Skeletal muscle satellite cell (primary cell): ENCODE measurements at regions not wholly inside any gene's neighbourhood (a gene's known extent, or its start where the extent isn't known, plus 50 kb on each side); places are given as distances from the start of the nearest gene placed in this dataset.
"Not testable (repeated sequence)": the region's sequence is repeated elsewhere in the genome, so short reads cannot be mapped to it uniquely, and the experiment has no call there.

ENCODE experiments used
- H3K27me3 ChIP-seq: 2 replicates; pipeline ENCODE4 v1.7.0; 2013; ENCODE audit warnings: low read length; ENCODE audit not compliant: control insufficient read depth, insufficient read depth
- H3K36me3 ChIP-seq: 2 replicates; pipeline ENCODE4 v1.7.0; 2013; ENCODE audit warnings: mild to moderate bottlenecking, control low read depth, low read length; ENCODE audit not compliant: insufficient read depth
- H3K4me1 ChIP-seq: 2 replicates; pipeline ENCODE4 v1.7.0; 2013; ENCODE audit warnings: low read length; ENCODE audit not compliant: control insufficient read depth, insufficient read depth
- H3K4me2 ChIP-seq: 2 replicates; pipeline ENCODE4 v1.7.0; 2013; ENCODE audit warnings: mild to moderate bottlenecking, low read length
- H3K4me3 ChIP-seq: 2 replicates; pipeline ENCODE4 v1.7.0; 2013; ENCODE audit warnings: low read length
- H3K9ac ChIP-seq: 2 replicates; pipeline ENCODE4 v1.7.0; 2013; ENCODE audit warnings: mild to moderate bottlenecking, low read depth, low read length, moderate library complexity
- H3K9me3 ChIP-seq: replicated peaks from 2 replicates; pipeline ENCODE4 v1.7.0; 2013; ENCODE audit warnings: mild to moderate bottlenecking, control low read depth, low read length

DNA sequence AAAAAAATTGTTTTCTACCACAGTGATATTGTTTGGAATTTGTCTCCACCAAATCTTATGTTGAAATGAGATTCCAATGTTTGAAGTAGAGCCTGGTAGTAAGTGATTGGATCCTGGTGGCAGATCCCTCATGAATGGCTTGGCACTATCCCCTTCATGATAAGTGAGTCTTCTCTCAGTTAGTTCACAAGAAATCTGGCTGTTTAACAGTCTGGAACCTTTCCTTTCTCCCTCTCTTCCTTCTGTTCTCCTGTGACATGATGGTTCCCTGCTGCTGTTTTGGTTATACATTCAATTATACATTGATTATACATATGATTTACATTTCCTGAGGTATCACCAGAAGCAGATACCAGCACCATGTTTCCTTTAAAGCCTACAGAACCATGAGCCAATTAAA is 442.2 kb downstream of the SLC6A15 start:
- Histone ChIP-seq H3K9ac (no peak overlapping the region), H3K4me2 (no peak overlapping the region), H3K4me1 (no peaks in the 10 kb centered on the region), H3K36me3 (no peaks in the 10 kb centered on the region), H3K4me3 (no peak overlapping the region), H3K9me3 (no peaks in the 10 kb centered on the region), H3K27me3 (no peaks in the 10 kb centered on the region)

DNA sequence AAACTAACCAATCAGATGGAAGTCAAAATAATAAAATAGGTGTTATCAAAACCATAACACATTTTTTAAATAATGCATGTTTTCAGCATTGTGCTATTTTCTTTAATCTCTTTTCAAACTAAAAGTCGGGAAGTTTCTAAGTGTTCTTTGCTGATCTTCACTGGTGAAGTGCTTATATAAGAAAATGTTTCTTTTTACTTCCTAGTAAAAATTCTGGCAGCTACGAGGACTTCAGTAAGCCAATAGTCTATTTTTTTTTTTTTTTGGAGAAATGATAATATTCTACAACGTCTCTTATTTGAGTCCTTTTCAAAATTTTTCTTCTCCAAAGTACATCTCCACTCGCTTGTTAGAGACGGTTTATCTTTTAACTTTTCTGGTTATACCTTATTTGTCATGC is 448.0 kb downstream of the SLC6A15 start:
- Histone ChIP-seq H3K27me3 (no peaks in the 10 kb centered on the region), H3K9ac (no peak overlapping the region), H3K4me2 (no peak overlapping the region), H3K4me3 (no peak overlapping the region), H3K4me1 (no peaks in the 10 kb centered on the region), H3K36me3 (no peaks in the 10 kb centered on the region), H3K9me3 (no peaks in the 10 kb centered on the region)

GRCh38 chr12:84463741-84464495 is 448.7 kb downstream of the SLC6A15 start:
- Histone ChIP-seq H3K9ac (no peak overlapping the region), H3K36me3 (no peaks in the 10 kb centered on the region), H3K4me2 (no peak overlapping the region), H3K9me3 (no peaks in the 10 kb centered on the region), H3K27me3 (no peaks in the 10 kb centered on the region), H3K4me1 (no peaks in the 10 kb centered on the region), H3K4me3 (no peak overlapping the region)

GRCh38 chr12:84455598-84455997 is 457.0 kb downstream of the SLC6A15 start:
- no peak overlapping the region for H3K4me3 ChIP-seq
- H3K4me1 ChIP-seq: no peaks in the 10 kb centered on the region
- no peaks in the 10 kb centered on the region for H3K36me3 ChIP-seq
- no peak overlapping the region for H3K9ac ChIP-seq
- no peak overlapping the region for H3K4me2 ChIP-seq
- no peaks in the 10 kb centered on the region for H3K27me3 ChIP-seq
- no peaks in the 10 kb centered on the region for H3K9me3 ChIP-seq

GRCh38 chr12:84446478-84446877 is 466.1 kb downstream of the SLC6A15 start:
- H3K9ac ChIP-seq, H3K4me3 ChIP-seq, H3K36me3 ChIP-seq, H3K27me3 ChIP-seq, H3K4me1 ChIP-seq, H3K4me2 ChIP-seq, H3K9me3 ChIP-seq: not testable (repeated sequence)

DNA sequence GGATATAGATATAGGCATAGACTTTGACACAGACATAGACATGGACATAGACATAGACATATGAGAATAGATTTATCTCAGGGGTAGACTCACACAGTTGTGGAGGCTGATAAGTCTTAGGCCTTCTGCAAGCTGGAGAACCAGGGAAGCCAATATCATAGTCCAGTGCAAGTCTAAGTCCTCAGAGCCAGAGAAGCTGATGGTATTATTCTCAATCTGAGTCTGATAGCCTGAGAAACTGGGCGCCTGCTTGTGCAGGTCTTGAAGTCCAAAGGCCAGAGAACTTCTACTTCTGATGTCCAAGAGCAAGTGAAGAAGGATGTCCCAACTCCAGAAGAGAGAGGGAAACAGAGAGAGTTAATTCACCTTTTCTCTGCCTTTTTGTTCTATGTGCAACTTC is 476.5 kb downstream of the SLC6A15 start:
- H3K27me3 ChIP-seq: no peaks in the 10 kb centered on the region
- H3K4me3 ChIP-seq: no peak overlapping the region
- H3K9me3 ChIP-seq: no peaks in the 10 kb centered on the region
- H3K4me1 ChIP-seq: no peaks in the 10 kb centered on the region
- H3K4me2 ChIP-seq: no peak overlapping the region
- H3K9ac ChIP-seq: no peak overlapping the region
- no peaks in the 10 kb centered on the region for H3K36me3 ChIP-seq

- Histone ChIP-seq H3K27me3 (no peaks in the 10 kb centered on the region), H3K9ac (no peak overlapping the region), H3K4me1 (no peaks in the 10 kb centered on the region)
These were observed 476.9 kb downstream of the SLC6A15 start for GRCh38 chr12:84435682-84436081.

GRCh38 chr12:84422340-84422739 is 490.3 kb downstream of the SLC6A15 start:
- Histone ChIP-seq H3K4me1 (no peaks in the 10 kb centered on the region), H3K4me2 (no peak overlapping the region), H3K4me3 (no peak overlapping the region), H3K9me3 (no peaks in the 10 kb centered on the region), H3K9ac (no peak overlapping the region), H3K27me3 (no peaks in the 10 kb centered on the region), H3K36me3 (no peaks in the 10 kb centered on the region)

More at GRCh38 chr12:84435682-84436081, 476.9 kb downstream of the SLC6A15 start:
- Histone ChIP-seq H3K4me3 (no peak overlapping the region), H3K9me3 (no peaks in the 10 kb centered on the region), H3K4me2 (no peak overlapping the region), H3K36me3 (no peaks in the 10 kb centered on the region)

DNA sequence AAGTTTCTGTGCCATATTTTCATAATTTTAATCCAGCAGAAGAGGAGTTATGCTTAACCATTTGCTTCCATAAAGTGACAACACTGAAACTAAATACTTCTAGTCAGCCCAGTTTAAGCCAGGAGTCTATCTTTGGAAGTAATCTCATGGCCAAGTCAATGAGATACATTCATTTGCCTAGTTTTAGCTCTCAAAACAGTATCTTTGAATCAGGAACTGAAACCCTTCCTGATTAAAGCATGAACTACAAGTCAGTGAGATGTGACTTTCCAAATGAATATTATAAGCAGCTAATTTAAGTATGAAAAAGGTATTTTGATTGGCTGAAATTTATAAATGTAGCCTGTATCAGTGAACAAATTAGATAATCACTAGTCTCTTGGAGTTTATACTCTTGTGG is 491.5 kb downstream of the SLC6A15 start:
- Histone ChIP-seq H3K4me1 (no peaks in the 10 kb centered on the region), H3K27me3 (no peaks in the 10 kb centered on the region), H3K36me3 (no peaks in the 10 kb centered on the region), H3K4me3 (no peak overlapping the region), H3K4me2 (no peak overlapping the region), H3K9ac (no peak overlapping the region), H3K9me3 (no peaks in the 10 kb centered on the region)

DNA sequence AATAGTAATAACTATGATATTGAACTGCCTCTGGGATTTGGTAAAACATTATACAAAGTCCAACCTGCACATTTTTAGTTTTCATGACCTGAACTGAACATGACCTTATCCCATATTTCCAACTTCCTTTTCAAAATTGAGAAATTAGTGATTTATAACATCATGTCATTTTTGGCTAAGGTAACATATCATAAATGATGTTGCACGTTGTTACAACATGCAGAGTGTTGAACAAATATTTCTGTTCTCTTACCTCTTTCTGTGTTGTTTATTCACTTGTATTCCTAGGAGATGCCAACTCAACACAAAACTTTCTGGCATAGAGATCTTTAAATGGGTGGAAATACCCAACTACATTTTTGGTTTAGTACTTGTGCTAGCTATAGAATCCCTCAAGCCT is 496.0 kb downstream of the SLC6A15 start:
- Histone ChIP-seq H3K9me3 (no peaks in the 10 kb centered on the region), H3K9ac (no peak overlapping the region), H3K4me3 (no peak overlapping the region), H3K36me3 (no peaks in the 10 kb centered on the region), H3K4me1 (no peaks in the 10 kb centered on the region), H3K27me3 (no peaks in the 10 kb centered on the region), H3K4me2 (no peak overlapping the region)

GRCh38 chr12:84415946-84416345 is 496.7 kb downstream of the SLC6A15 start:
- no peaks in the 10 kb centered on the region for H3K27me3 ChIP-seq
- no peak overlapping the region for H3K4me3 ChIP-seq
- H3K4me1 ChIP-seq: no peaks in the 10 kb centered on the region
- no peaks in the 10 kb centered on the region for H3K9me3 ChIP-seq
- no peak overlapping the region for H3K4me2 ChIP-seq
- no peaks in the 10 kb centered on the region for H3K36me3 ChIP-seq
- no peak overlapping the region for H3K9ac ChIP-seq

GRCh38 chr12:84413656-84414055 is 498.9 kb downstream of the SLC6A15 start:
- H3K4me2 ChIP-seq: no peak overlapping the region
- no peaks in the 10 kb centered on the region for H3K36me3 ChIP-seq
- no peak overlapping the region for H3K9ac ChIP-seq
- H3K4me1 ChIP-seq: no peaks in the 10 kb centered on the region
- no peak overlapping the region for H3K4me3 ChIP-seq
- H3K9me3 ChIP-seq: no peaks in the 10 kb centered on the region
- H3K27me3 ChIP-seq: no peaks in the 10 kb centered on the region
